ENCODE measurements at regions not wholly inside any gene's neighbourhood (a gene's known extent, or its start where the extent isn't known, plus 50 kb on each side); places are given as distances from the start of the nearest gene placed in this dataset.
A peak's percentile ranks its signal among the peaks of the same experiment; 100 is the strongest.

GRCh38 chr3:99365979-99366378 is 272.4 kb upstream of the COL8A1 start:
- no peak overlapping the region for H3K4me2 ChIP-seq (ENCODE audit: low read length, poor library complexity, severe bottlenecking)
- no peak overlapping the region for H3K4ac ChIP-seq (ENCODE audit: low read depth in 1 of 2, low read length in 2 of 2)
- no peak overlapping the region for H2AFZ ChIP-seq (ENCODE audit: low read depth, low read length)
- H3K9ac ChIP-seq (ENCODE audit: low read length): no peak overlapping the region
- no peaks in the 10 kb centered on the region for H3K79me1 ChIP-seq (replicated peaks; ENCODE audit: low read length, poor library complexity, severe bottlenecking)
- WGBS: 13% methylated on average over 1 of the region's 1 CpG
- no peak overlapping the region for H4K8ac ChIP-seq (ENCODE audit: low read length)
- no peak overlapping the region for H3K4me3 ChIP-seq (ENCODE audit: insufficient read depth in 1 of 2, low read depth in 1 of 2, low read length in 2 of 2)
- no peak overlapping the region for H4K91ac ChIP-seq (ENCODE audit: low read length)
- H2BK5ac ChIP-seq (ENCODE audit: low read depth, low read length, poor library complexity, severe bottlenecking): no peak overlapping the region
- no peaks in the 10 kb centered on the region for H3K4me1 ChIP-seq (ENCODE audit: control insufficient read depth, insufficient read depth, low read depth, low read length)
- DNase-seq: peak; percentile 21
- no peak overlapping the region for H3K23ac ChIP-seq (ENCODE audit: low read length in 2 of 2)
- H3K18ac ChIP-seq (ENCODE audit: low read depth in 1 of 2, low read length in 2 of 2): no peak overlapping the region
- no peaks in the 10 kb centered on the region for H3K27me3 ChIP-seq (ENCODE audit: control insufficient read depth in 1 of 2, insufficient read depth in 1 of 2, low read length in 2 of 2)
- no peaks in the 10 kb centered on the region for H3K36me3 ChIP-seq (ENCODE audit: control insufficient read depth in 1 of 2, insufficient read depth in 2 of 2, low read depth in 1 of 2, low read length in 2 of 2)
- no peak overlapping the region for H3K27ac ChIP-seq (ENCODE audit: low read length, poor library complexity, severe bottlenecking)
- H2BK12ac ChIP-seq (ENCODE audit: low read length in 2 of 2): no peak overlapping the region
- no peak overlapping the region for H3K14ac ChIP-seq (ENCODE audit: low read length in 2 of 2)
- no peak overlapping the region for H2AK5ac ChIP-seq (ENCODE audit: low read length, severe bottlenecking)
- H2BK120ac ChIP-seq (ENCODE audit: low read depth, low read length): no peak overlapping the region
- no peak overlapping the region for H2BK15ac ChIP-seq (ENCODE audit: low read depth, poor library complexity, severe bottlenecking)
- no peaks in the 10 kb centered on the region for H3K9me3 ChIP-seq (ENCODE audit: control insufficient read depth, low read length)

- Histone ChIP-seq H3K79me1 (replicated peaks; ENCODE audit: low read length, poor library complexity, severe bottlenecking) (no peaks in the 10 kb centered on the region), H2BK12ac (ENCODE audit: low read length in 2 of 2) (no peak overlapping the region), H2BK15ac (ENCODE audit: low read depth, poor library complexity, severe bottlenecking) (no peak overlapping the region), H3K4me1 (ENCODE audit: control insufficient read depth, insufficient read depth, low read depth, low read length) (no peaks in the 10 kb centered on the region), H3K14ac (ENCODE audit: low read length in 2 of 2) (no peak overlapping the region), H3K4ac (ENCODE audit: low read depth in 1 of 2, low read length in 2 of 2) (no peak overlapping the region), H2AK5ac (ENCODE audit: low read length, severe bottlenecking) (no peak overlapping the region), H4K8ac (ENCODE audit: low read length) (no peak overlapping the region), H3K36me3 (ENCODE audit: control insufficient read depth in 1 of 2, insufficient read depth in 2 of 2, low read depth in 1 of 2, low read length in 2 of 2) (no peaks in the 10 kb centered on the region), H3K23ac (ENCODE audit: low read length in 2 of 2) (no peak overlapping the region), H2BK5ac (ENCODE audit: low read depth, low read length, poor library complexity, severe bottlenecking) (no peak overlapping the region), H2BK120ac (ENCODE audit: low read depth, low read length) (no peak overlapping the region), H2AFZ (ENCODE audit: low read depth, low read length) (no peak overlapping the region), H4K91ac (ENCODE audit: low read length) (no peak overlapping the region), H3K4me3 (ENCODE audit: insufficient read depth in 1 of 2, low read depth in 1 of 2, low read length in 2 of 2) (no peak overlapping the region), H3K9ac (ENCODE audit: low read length) (no peak overlapping the region), H3K4me2 (ENCODE audit: low read length, poor library complexity, severe bottlenecking) (no peak overlapping the region), H3K27ac (ENCODE audit: low read length, poor library complexity, severe bottlenecking) (no peak overlapping the region), H3K27me3 (ENCODE audit: control insufficient read depth in 1 of 2, insufficient read depth in 1 of 2, low read length in 2 of 2) (no peaks in the 10 kb centered on the region), H3K18ac (ENCODE audit: low read depth in 1 of 2, low read length in 2 of 2) (no peak overlapping the region), H3K9me3 (ENCODE audit: control insufficient read depth, low read length) (no peaks in the 10 kb centered on the region)
- DNase-seq: no peak
Observed at GRCh38 chr3:99365396-99365795, 273.0 kb upstream of the COL8A1 start.

- no peaks in the 10 kb centered on the region for H3K9me3 ChIP-seq (ENCODE audit: control insufficient read depth, low read length)
- DNase-seq: no peak
- no peaks in the 10 kb centered on the region for H3K27me3 ChIP-seq (ENCODE audit: control insufficient read depth in 1 of 2, insufficient read depth in 1 of 2, low read length in 2 of 2)
- H3K36me3 ChIP-seq (ENCODE audit: control insufficient read depth in 1 of 2, insufficient read depth in 2 of 2, low read depth in 1 of 2, low read length in 2 of 2): no peaks in the 10 kb centered on the region
- no peak overlapping the region for H3K9ac ChIP-seq (ENCODE audit: low read length)
- H2BK120ac ChIP-seq (ENCODE audit: low read depth, low read length): no peak overlapping the region
- H3K23ac ChIP-seq (ENCODE audit: low read length in 2 of 2): no peak overlapping the region
- no peaks in the 10 kb centered on the region for H3K4me1 ChIP-seq (ENCODE audit: control insufficient read depth, insufficient read depth, low read depth, low read length)
- 88% methylated on average over 1 of the region's 1 CpG for WGBS
- no peak overlapping the region for H3K4me2 ChIP-seq (ENCODE audit: low read length, poor library complexity, severe bottlenecking)
- no peak overlapping the region for H2BK12ac ChIP-seq (ENCODE audit: low read length in 2 of 2)
- H2BK5ac ChIP-seq (ENCODE audit: low read depth, low read length, poor library complexity, severe bottlenecking): no peak overlapping the region
- no peak overlapping the region for H3K18ac ChIP-seq (ENCODE audit: low read depth in 1 of 2, low read length in 2 of 2)
- no peak overlapping the region for H3K4me3 ChIP-seq (ENCODE audit: insufficient read depth in 1 of 2, low read depth in 1 of 2, low read length in 2 of 2)
- H3K4ac ChIP-seq (ENCODE audit: low read depth in 1 of 2, low read length in 2 of 2): no peak overlapping the region
- H2AFZ ChIP-seq (ENCODE audit: low read depth, low read length): no peak overlapping the region
- H4K91ac ChIP-seq (ENCODE audit: low read length): no peak overlapping the region
- no peak overlapping the region for H3K14ac ChIP-seq (ENCODE audit: low read length in 2 of 2)
- no peak overlapping the region for H3K27ac ChIP-seq (ENCODE audit: low read length, poor library complexity, severe bottlenecking)
- no peak overlapping the region for H2BK15ac ChIP-seq (ENCODE audit: low read depth, poor library complexity, severe bottlenecking)
- no peak overlapping the region for H2AK5ac ChIP-seq (ENCODE audit: low read length, severe bottlenecking)
- no peak overlapping the region for H4K8ac ChIP-seq (ENCODE audit: low read length)
- no peaks in the 10 kb centered on the region for H3K79me1 ChIP-seq (replicated peaks; ENCODE audit: low read length, poor library complexity, severe bottlenecking)
Observed at GRCh38 chr3:99357131-99357530, 281.3 kb upstream of the COL8A1 start.

- no peak overlapping the region for H4K91ac ChIP-seq (ENCODE audit: low read length)
- H3K79me1 ChIP-seq (replicated peaks; ENCODE audit: low read length, poor library complexity, severe bottlenecking): no peaks in the 10 kb centered on the region
- no peak overlapping the region for H2BK12ac ChIP-seq (ENCODE audit: low read length in 2 of 2)
- no peak overlapping the region for H3K18ac ChIP-seq (ENCODE audit: low read depth in 1 of 2, low read length in 2 of 2)
- H3K36me3 ChIP-seq (ENCODE audit: control insufficient read depth in 1 of 2, insufficient read depth in 2 of 2, low read depth in 1 of 2, low read length in 2 of 2): no peaks in the 10 kb centered on the region
- H4K8ac ChIP-seq (ENCODE audit: low read length): no peak overlapping the region
- no peak overlapping the region for H3K4ac ChIP-seq (ENCODE audit: low read depth in 1 of 2, low read length in 2 of 2)
- H3K27ac ChIP-seq (ENCODE audit: low read length, poor library complexity, severe bottlenecking): no peak overlapping the region
- no peak for DNase-seq
- H3K14ac ChIP-seq (ENCODE audit: low read length in 2 of 2): no peak overlapping the region
- no peak overlapping the region for H2AK5ac ChIP-seq (ENCODE audit: low read length, severe bottlenecking)
- WGBS: 60% methylated on average over 1 of the region's 2 CpGs
- no peaks in the 10 kb centered on the region for H3K9me3 ChIP-seq (ENCODE audit: control insufficient read depth, low read length)
- no peak overlapping the region for H3K9ac ChIP-seq (ENCODE audit: low read length)
- no peak overlapping the region for H3K4me3 ChIP-seq (ENCODE audit: insufficient read depth in 1 of 2, low read depth in 1 of 2, low read length in 2 of 2)
- no peak overlapping the region for H2BK15ac ChIP-seq (ENCODE audit: low read depth, poor library complexity, severe bottlenecking)
- H2AFZ ChIP-seq (ENCODE audit: low read depth, low read length): no peak overlapping the region
- no peaks in the 10 kb centered on the region for H3K4me1 ChIP-seq (ENCODE audit: control insufficient read depth, insufficient read depth, low read depth, low read length)
- H2BK120ac ChIP-seq (ENCODE audit: low read depth, low read length): no peak overlapping the region
- H3K4me2 ChIP-seq (ENCODE audit: low read length, poor library complexity, severe bottlenecking): no peak overlapping the region
- no peaks in the 10 kb centered on the region for H3K27me3 ChIP-seq (ENCODE audit: control insufficient read depth in 1 of 2, insufficient read depth in 1 of 2, low read length in 2 of 2)
- H3K23ac ChIP-seq (ENCODE audit: low read length in 2 of 2): no peak overlapping the region
- no peak overlapping the region for H2BK5ac ChIP-seq (ENCODE audit: low read depth, low read length, poor library complexity, severe bottlenecking)
Observed at GRCh38 chr3:99356696-99357095, 281.7 kb upstream of the COL8A1 start.
